DMS53 treated with DMSO at 0.1 percent for 48 hours (cell line): ENCODE measurements at regions not wholly inside any gene's neighbourhood (a gene's known extent, or its start where the extent isn't known, plus 50 kb on each side); places are given as distances from the start of the nearest gene placed in this dataset.
"Not testable (repeated sequence)": the region's sequence is repeated elsewhere in the genome, so short reads cannot be mapped to it uniquely, and the experiment has no call there.

Experiments used
- DNase-seq: peaks from one replicate; lab custom pipeline; 2025; ENCODE audit not compliant: unreplicated experiment; lab: John Stamatoyannopoulos, UW

GRCh38 chr4:170729236-170729635, 639.5 kb upstream of the AADAT start:
- DNase-seq: no peak

- DNase-seq: no peak
Measured at GRCh38 chr4:170724191-170724590, 634.4 kb upstream of the AADAT start.

GRCh38 chr4:170723171-170723570, 633.4 kb upstream of the AADAT start:
- DNase-seq: no peak

GRCh38 chr4:170721812-170722373, 632.1 kb upstream of the AADAT start:
- DNase-seq: no peak

GRCh38 chr4:170716868-170717267, 627.1 kb upstream of the AADAT start:
- DNase-seq: no peak

- DNase-seq: no peak
Measured at GRCh38 chr4:170705907-170706306, 616.2 kb upstream of the AADAT start.

GRCh38 chr4:170700064-170700463, 610.3 kb upstream of the AADAT start:
- no peak for DNase-seq

GRCh38 chr4:170698334-170698733, 608.6 kb upstream of the AADAT start:
- DNase-seq: no peak

GRCh38 chr4:170697845-170698244, 608.1 kb upstream of the AADAT start:
- no peak for DNase-seq

- DNase-seq: no peak
Measured at GRCh38 chr4:170697045-170697444, 607.3 kb upstream of the AADAT start.

- no peak for DNase-seq
Measured at GRCh38 chr4:170691168-170691567, 601.4 kb upstream of the AADAT start.

GRCh38 chr4:170687751-170688150, 598.0 kb upstream of the AADAT start:
- no peak for DNase-seq

- DNase-seq: not testable (repeated sequence)
Measured at GRCh38 chr4:170685701-170686100, 595.9 kb upstream of the AADAT start.

GRCh38 chr4:170682558-170683294, 593.0 kb upstream of the AADAT start:
- no peak for DNase-seq

- not testable (repeated sequence) for DNase-seq
Measured at GRCh38 chr4:170682087-170682486, 592.3 kb upstream of the AADAT start.

GRCh38 chr4:170675568-170676262, 586.0 kb upstream of the AADAT start:
- DNase-seq: no peak

- no peak for DNase-seq
Measured at GRCh38 chr4:170674176-170674575, 584.4 kb upstream of the AADAT start.

GRCh38 chr4:170672381-170672965, 582.7 kb upstream of the AADAT start:
- no peak for DNase-seq

GRCh38 chr4:170671171-170671570, 581.4 kb upstream of the AADAT start:
- DNase-seq: no peak

GRCh38 chr4:170667814-170668213, 578.1 kb upstream of the AADAT start:
- no peak for DNase-seq

GRCh38 chr4:170666909-170667308, 577.2 kb upstream of the AADAT start:
- DNase-seq: no peak

- no peak for DNase-seq
Measured at GRCh38 chr4:170662250-170662649, 572.5 kb upstream of the AADAT start.
